Cardiac muscle cell (in vitro differentiated cells and primary cell): ENCODE measurements at regions not wholly inside any gene's neighbourhood (a gene's known extent, or its start where the extent isn't known, plus 50 kb on each side); places are given as distances from the start of the nearest gene placed in this dataset.

Source experiments
- DNase-seq, 2 donors: peaks; one replicate each; pipeline versions ENCODE4 v3.0.0 to v3.0.0-alpha.2; 2010 to 2017; ENCODE audit warnings: low read depth in 1 of 2, low spot score in 1 of 2
- H3K27ac ChIP-seq: fragments of 200-600 bp; sonication (generic); 2 replicates; pipeline ENCODE4 v1.5.1; 2016
- H3K27me3 ChIP-seq: fragments of 200-600 bp; sonication (generic); 2 replicates; pipeline ENCODE4 v1.6.0; 2016; ENCODE audit warnings: control low read depth
- H3K36me3 ChIP-seq: fragments of 200-600 bp; sonication (generic); 2 replicates; pipeline ENCODE4 v1.5.1; 2016; ENCODE audit warnings: control low read depth
- H3K4me1 ChIP-seq: fragments of 200-600 bp; sonication (generic); 2 replicates; pipeline ENCODE4 v1.8.1; 2017; ENCODE audit warnings: low read depth, mild to moderate bottlenecking, mixed run types
- H3K4me3 ChIP-seq: fragments of 200-600 bp; sonication (generic); 2 replicates; pipeline ENCODE4 v1.5.1; 2016; ENCODE audit warnings: mild to moderate bottlenecking
- H3K9me3 ChIP-seq: fragments of 200-600 bp; sonication (generic); 2 replicates; pipeline ENCODE4 v1.5.1; 2017; ENCODE audit warnings: low read depth, mild to moderate bottlenecking, control low read depth
- TF ChIP-seq, protein P1 (sequence below): IDR thresholded peaks from 2 replicates; pipeline ENCODE4 v1.5.1; 2012; ENCODE audit warnings: low read depth, mild to moderate bottlenecking, low read length

DNA sequence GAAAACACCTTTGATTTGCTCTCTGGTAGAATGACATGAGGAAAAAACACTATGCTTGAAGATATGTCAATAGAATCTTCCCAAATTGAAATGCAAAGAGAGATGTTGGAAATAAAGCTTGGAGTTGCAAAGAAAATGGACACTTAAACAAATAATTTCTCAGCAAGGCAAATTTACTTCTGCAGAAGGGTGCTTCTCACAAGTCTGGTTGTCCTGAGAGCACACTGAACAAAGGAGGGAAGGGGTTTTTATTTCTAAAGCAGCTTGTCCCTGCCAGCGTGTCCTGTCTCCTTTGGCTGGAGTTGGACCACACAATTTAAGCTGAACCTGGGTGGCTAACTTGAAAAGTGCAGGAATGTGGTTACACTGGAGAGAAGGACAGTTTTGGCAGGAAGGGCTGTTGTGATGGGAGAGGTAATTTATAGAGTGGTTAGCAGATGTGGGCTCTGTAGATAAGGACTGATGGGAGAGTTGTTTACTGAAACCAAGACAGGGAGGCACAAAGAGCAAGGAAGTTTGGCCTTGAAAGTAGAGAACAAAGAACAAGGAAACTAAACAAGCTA lies 454.6 kb upstream of the EYS start:
- TF ChIP-seq, protein P1, sequence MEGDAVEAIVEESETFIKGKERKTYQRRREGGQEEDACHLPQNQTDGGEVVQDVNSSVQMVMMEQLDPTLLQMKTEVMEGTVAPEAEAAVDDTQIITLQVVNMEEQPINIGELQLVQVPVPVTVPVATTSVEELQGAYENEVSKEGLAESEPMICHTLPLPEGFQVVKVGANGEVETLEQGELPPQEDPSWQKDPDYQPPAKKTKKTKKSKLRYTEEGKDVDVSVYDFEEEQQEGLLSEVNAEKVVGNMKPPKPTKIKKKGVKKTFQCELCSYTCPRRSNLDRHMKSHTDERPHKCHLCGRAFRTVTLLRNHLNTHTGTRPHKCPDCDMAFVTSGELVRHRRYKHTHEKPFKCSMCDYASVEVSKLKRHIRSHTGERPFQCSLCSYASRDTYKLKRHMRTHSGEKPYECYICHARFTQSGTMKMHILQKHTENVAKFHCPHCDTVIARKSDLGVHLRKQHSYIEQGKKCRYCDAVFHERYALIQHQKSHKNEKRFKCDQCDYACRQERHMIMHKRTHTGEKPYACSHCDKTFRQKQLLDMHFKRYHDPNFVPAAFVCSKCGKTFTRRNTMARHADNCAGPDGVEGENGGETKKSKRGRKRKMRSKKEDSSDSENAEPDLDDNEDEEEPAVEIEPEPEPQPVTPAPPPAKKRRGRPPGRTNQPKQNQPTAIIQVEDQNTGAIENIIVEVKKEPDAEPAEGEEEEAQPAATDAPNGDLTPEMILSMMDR: no peak
- no peaks in the 10 kb centered on the region for H3K27me3 ChIP-seq
- no peak overlapping the region for H3K27ac ChIP-seq
- no peak overlapping the region for H3K4me3 ChIP-seq
- H3K36me3 ChIP-seq: no peaks in the 10 kb centered on the region
- H3K9me3 ChIP-seq: no peaks in the 10 kb centered on the region
- DNase-seq: no peak
- no peaks in the 10 kb centered on the region for H3K4me1 ChIP-seq

DNA sequence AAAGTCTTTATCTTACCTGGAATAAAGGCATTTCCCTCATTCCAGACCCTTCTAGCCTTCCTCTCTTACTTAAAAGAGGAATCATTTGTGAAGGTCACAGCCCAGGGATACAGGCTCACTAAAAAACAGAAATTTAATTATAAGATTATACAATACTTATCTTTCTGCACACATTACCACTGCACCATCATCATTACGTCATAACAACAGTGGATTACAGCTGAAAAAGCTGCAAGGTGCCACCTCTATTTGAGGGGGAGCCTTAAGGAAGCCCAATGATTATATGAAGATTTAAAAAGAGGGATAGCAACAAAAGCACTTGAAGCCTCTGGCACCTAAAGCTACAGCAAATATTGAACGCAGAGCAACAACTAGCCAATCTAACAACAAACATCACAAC lies 452.9 kb upstream of the EYS start:
- Histone ChIP-seq H3K4me1 (no peaks in the 10 kb centered on the region), H3K27ac (no peak overlapping the region), H3K27me3 (no peaks in the 10 kb centered on the region), H3K9me3 (no peaks in the 10 kb centered on the region), H3K36me3 (no peaks in the 10 kb centered on the region), H3K4me3 (no peak overlapping the region)
- no peak for DNase-seq
- TF ChIP-seq, protein P1: no peak

DNA sequence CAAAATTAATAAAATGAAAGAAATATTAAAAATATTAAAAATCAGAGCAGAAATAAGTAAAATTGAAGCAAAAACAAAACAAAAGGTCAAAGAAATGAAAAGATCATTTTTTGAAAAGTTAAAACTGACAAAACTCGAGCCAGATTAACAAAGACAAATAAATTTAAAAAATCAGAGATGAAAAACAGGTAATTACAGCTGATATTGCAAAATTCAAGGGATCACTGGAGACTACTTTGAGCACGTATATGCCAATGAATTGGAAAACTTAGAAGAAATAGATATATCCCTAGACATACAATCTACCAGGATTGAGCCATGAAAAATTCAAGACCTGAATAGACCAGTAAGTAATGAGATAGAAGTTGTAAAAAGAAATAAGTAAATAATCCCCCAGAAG lies 446.2 kb upstream of the EYS start:
- H3K4me1 ChIP-seq: no peaks in the 10 kb centered on the region
- no peaks in the 10 kb centered on the region for H3K9me3 ChIP-seq
- no peak for DNase-seq
- TF ChIP-seq, protein P1: no peak
- H3K27me3 ChIP-seq: no peaks in the 10 kb centered on the region
- no peaks in the 10 kb centered on the region for H3K36me3 ChIP-seq
- no peak overlapping the region for H3K4me3 ChIP-seq
- no peak overlapping the region for H3K27ac ChIP-seq

DNA sequence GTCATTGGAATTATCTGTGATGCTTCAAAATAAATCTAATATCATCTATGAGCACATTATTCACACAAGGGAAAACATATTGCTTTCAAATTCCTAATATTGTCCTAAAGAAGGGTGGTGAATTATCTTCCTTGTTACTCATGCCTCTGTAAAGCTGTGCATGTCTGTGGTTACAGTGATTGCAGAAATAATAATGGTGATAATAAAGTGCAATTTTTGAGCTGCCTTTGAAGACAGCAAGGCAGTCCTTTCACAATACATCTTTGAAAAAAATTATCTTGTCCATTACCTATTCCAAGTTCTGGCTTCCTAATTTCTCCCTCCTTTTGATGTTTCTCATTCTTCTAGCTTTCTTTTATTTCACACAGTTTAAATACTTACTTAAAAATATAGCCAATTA lies 442.1 kb upstream of the EYS start:
- Histone ChIP-seq H3K36me3 (no peaks in the 10 kb centered on the region), H3K9me3 (no peaks in the 10 kb centered on the region), H3K4me3 (no peak overlapping the region), H3K4me1 (no peaks in the 10 kb centered on the region), H3K27me3 (no peaks in the 10 kb centered on the region), H3K27ac (no peak overlapping the region)
- TF ChIP-seq, protein P1: no peak
- no peak for DNase-seq

DNA sequence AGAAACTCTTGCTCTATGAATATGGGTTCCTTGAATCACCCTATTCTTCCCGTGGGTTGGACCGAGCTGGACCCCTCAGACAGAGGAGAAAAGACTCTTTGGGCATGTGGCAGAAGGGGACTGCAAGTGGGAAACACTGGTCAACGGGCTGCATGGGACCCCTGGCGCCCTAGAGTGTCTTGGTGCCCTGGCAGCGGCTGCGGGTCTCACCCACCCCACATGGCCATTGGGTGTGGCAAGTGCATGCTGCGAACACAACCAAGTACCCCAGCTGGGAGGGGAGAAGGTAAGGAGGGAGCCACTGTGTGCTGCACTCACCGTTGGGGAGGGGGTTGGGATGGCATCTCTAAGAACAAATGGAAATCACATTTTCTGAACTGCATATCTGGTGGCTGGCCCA lies 438.8 kb upstream of the EYS start:
- Histone ChIP-seq H3K9me3 (no peaks in the 10 kb centered on the region), H3K4me1 (no peaks in the 10 kb centered on the region), H3K27me3 (no peaks in the 10 kb centered on the region), H3K27ac (no peak overlapping the region), H3K4me3 (no peak overlapping the region), H3K36me3 (no peaks in the 10 kb centered on the region)
- TF ChIP-seq, protein P1: no peak
- no peak for DNase-seq

DNA sequence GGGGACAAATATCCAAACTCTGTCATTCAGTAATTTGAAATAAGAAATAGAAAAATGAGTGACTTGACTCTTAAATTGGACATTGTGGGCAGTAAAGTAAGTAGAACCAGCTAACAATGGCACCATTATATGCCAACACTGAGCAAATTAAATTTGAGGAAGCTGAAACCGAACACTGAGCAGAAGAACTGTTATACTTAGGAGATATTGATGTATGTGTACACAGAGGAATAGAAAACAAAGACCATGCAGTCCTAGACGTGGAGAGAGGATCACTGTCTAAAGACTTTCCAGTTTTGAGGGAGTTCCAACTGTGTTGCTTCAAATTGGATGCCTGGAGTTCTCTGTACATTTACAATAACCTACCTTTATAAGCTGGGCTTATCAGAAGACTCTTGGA lies 427.0 kb upstream of the EYS start:
- H3K9me3 ChIP-seq: no peaks in the 10 kb centered on the region
- H3K27ac ChIP-seq: no peak overlapping the region
- no peak overlapping the region for H3K4me3 ChIP-seq
- H3K27me3 ChIP-seq: no peaks in the 10 kb centered on the region
- no peak for DNase-seq
- TF ChIP-seq, protein P1: no peak
- peaks cover 7% of the 10 kb centered on the region for H3K4me1 ChIP-seq
- H3K36me3 ChIP-seq: no peaks in the 10 kb centered on the region
